HG03575 (cell line): ENCODE measurements at regions not wholly inside any gene's neighbourhood (a gene's known extent, or its start where the extent isn't known, plus 50 kb on each side); places are given as distances from the start of the nearest gene placed in this dataset.
"Not testable (repeated sequence)": the region's sequence is repeated elsewhere in the genome, so short reads cannot be mapped to it uniquely, and the experiment has no call there.

Source experiments
- ATAC-seq: cut with Tn5 transposase; IDR thresholded peaks from one replicate; pipeline ENCODE4 v1.9.1; 2021; ENCODE audit not compliant: unreplicated experiment, insufficient number of reproducible peaks, low FRiP score; ENCODE audit errors: extremely low read depth

- no peak for ATAC-seq
These were observed 339.7 kb upstream of the SULF2 start for GRCh38 chr20:48124960-48125359.

- ATAC-seq: no peak
These were observed 339.0 kb upstream of the SULF2 start for GRCh38 chr20:48124181-48124782.

- ATAC-seq: no peak
These were observed 334.8 kb upstream of the SULF2 start for GRCh38 chr20:48120120-48120519.

GRCh38 chr20:48119389-48119788 lies 334.1 kb upstream of the SULF2 start:
- ATAC-seq: not testable (repeated sequence)

DNA sequence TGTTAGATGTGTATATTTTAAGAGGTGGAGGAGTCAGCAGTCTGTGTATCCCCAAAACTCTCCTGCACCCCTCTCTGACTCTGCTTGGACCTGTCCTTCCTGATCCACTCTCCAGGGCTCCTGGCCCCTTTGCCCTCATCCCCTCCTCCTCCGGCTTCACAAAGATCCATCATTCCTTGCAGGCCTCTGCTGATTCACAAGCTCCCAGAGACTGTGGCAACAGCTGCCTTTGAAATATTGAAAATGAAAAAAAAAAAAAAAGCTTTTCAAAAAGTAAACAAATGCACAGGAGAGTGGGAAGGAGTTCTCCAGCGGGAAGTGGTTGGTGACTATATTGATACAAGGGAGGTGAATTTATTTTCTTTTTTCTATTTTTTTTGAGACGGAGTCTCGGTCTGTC lies 330.2 kb upstream of the SULF2 start:
- ATAC-seq: no peak

- no peak for ATAC-seq
These were observed 322.3 kb upstream of the SULF2 start for GRCh38 chr20:48107560-48107959.

DNA sequence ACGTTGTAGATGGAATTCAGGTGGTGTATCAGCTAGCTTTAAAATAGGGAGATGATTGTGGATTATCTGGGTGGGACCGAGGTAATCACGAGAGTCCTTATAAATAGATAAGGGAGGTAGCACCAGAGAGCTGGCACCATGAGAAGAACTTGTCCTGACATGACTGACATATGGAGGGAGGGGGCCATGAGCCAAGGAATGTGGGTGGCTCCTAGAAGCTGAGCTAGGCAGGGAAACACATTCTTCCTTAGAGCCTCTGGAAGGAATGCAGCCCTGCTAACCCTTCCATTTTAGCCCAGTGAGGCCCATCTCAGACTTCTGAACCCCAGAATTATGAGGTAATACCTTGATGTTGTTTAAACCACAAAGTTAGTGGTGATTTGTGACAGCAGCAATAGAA lies 321.1 kb upstream of the SULF2 start:
- ATAC-seq: no peak

GRCh38 chr20:48105526-48105925 lies 320.2 kb upstream of the SULF2 start:
- no peak for ATAC-seq

GRCh38 chr20:48102931-48103660 lies 317.8 kb upstream of the SULF2 start:
- no peak for ATAC-seq

DNA sequence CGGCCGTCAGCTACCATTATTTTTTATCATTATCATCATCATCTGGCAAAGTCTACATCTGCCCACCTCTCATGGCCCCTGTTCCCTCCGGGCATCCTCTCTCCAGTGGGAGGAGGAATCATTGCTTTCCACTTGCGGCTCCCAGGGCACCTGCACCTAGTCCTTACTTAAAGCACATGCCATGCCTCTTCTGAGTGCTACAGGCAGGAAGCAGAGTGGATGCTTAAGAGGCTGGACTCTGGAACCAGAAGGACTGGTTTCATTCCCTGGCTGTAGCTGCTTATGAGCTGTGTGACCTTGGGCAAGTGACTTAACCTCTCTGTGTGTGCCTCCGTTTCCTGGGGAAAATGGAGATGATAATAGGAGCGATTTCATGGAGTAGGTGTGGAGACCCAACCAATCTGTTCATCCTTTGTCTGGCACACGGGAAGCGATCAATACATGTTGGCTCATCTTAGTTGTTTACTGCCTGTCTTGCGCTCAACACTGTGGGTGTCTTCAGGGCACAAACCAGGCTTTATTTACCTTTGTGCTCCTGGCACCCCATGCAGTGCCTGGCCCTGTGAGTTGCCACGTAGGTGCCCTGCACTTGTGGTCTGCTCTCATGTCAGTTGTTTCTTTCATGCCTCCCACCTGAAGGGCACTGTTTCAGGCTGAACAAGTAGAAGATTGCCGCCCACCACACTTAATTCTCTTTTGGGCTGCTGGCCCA lies 317.0 kb upstream of the SULF2 start:
- ATAC-seq: no peak

DNA sequence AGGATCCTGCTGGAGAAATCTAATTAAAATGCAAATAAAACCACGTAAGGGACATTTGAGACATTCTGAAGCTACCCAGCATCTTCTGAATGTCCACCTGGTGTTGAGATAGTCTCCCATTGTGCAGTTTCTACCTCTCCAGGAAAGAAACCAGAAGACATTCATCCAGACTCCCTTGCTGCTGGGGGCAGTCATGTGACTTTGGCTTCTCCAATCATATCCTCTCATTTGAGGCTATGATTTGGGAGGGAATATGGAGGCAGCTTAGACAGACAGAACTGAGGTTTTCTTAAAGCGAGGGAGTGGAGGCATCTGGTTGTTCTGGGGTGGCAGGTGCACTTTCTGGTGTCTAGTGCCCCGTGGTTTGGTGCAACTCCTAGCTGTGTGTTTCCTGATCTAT lies 315.2 kb upstream of the SULF2 start:
- no peak for ATAC-seq

DNA sequence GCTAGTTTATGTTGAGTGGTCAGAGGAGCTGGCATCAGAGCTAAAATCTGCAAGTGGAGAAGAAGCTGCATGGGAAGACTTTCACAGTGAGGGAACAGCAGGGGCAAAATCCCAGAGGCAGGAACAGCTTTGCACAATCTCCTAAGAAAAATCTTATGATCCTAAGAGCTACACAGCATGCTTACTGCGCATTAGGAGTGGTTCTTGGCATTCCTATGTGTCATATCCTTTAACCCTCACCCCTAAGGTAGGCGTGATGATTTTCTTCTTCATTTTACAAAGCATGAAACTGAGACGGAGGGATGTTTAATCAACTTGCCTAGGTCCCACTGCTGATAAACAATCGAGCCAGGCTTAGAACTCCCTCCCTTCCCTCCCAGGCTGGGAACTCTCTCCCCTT lies 313.6 kb upstream of the SULF2 start:
- ATAC-seq: no peak

DNA sequence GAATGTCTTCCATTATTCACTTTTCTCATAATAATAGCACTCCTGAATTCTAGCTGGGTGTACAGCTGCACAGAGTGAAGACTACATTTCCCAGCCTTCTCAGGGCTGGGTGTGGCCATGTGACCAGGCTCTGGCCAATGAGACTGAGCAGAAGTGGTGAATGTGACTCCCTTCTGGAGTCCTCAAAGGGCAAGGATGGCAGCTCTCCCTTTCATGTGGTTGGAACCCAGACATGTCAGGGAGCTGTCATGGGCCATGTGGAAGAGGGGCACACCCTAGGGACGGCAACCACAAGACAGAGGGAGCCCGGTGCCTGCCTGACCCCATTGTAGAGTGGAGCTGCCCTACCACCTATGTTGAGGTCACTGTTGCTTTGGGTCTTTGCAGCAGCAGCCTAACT lies 312.8 kb upstream of the SULF2 start:
- ATAC-seq: no peak

DNA sequence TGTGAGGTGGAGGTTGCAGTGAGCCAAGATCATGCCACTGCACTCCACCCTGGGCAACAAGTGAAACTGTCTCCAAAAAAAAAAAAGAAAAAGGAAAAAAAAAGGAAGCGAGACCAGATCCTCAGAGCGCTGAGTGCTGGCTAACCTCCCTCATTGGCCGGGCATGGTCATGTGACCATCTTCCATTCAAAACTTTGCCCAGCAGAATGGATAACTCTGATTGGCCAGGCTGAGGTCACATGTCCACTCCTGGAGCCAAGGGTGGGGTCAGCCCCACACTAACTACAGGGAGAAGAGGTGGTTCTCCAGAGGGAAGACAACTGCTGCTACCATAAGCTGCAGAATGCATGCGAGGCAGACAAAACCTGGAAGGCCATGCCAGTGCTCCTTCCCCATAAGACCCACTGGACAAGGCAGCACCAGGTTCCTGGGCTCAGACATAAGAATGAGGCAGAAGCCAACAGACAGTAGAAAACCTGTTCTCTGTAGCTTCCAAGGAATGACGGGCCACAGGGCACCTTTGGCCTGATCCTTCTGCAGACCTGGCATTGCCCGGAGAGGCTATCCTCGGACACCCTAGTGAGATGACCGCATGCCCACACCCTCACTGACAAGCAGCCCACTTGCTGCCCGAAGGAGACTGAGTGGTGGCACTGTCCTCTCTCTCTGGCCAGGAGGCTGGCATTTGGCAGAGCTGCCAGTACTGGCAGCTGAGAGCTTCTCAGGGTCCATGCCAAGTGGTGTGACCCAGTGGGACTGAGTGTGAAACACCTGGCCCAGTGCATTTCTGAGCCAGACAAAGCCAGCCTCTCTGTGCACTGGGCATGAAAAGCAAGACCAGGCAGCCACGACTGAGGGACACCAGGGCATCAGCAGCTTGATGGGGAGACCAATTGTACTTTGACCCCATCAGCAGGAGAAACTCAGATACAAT lies 311.9 kb upstream of the SULF2 start:
- ATAC-seq: no peak

- ATAC-seq: no peak
These were observed 311.1 kb upstream of the SULF2 start for GRCh38 chr20:48096212-48096875.

DNA sequence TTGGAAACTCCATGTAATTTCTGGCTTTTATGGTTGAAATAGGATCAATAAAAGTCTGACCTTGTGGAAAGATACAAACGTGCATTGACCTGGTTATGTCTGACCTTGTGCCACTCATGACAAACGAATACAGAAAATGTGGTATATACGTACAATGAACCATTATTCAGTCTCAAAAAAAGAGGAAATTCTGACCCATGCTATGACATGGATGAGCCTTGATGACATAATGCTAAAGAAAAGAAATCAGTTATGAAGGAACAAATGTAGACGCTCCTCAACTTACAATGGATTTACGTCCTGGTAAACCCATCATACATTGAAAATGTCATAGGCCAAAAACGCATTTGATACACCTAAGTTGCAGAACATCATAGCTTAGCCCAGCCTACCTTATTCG lies 309.7 kb upstream of the SULF2 start:
- ATAC-seq: no peak

DNA sequence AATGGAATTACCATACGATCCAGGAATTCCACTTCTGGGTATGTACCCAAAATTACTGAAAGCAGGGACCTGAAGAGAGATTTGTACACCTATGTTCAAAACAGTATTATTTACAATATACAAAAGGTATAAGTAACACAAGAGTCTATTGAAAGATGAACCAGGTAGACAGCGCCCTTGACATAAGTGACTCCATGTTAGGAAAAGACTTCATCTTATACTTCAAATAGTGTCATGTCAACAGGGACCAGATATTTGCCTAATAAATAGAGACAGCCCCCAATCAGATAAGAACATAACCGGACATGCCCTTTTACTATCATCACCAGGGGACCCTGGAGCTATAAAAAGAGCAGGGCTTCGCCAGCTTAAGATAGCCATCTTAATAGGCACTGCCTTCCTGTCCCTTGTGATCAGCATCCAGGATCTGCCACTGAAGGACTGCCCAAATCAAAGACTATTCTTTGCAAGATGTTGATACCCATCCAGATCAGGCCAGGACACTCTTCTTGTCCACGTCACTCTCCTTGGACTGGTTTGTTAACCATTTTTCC lies 309.0 kb upstream of the SULF2 start:
- no peak for ATAC-seq

DNA sequence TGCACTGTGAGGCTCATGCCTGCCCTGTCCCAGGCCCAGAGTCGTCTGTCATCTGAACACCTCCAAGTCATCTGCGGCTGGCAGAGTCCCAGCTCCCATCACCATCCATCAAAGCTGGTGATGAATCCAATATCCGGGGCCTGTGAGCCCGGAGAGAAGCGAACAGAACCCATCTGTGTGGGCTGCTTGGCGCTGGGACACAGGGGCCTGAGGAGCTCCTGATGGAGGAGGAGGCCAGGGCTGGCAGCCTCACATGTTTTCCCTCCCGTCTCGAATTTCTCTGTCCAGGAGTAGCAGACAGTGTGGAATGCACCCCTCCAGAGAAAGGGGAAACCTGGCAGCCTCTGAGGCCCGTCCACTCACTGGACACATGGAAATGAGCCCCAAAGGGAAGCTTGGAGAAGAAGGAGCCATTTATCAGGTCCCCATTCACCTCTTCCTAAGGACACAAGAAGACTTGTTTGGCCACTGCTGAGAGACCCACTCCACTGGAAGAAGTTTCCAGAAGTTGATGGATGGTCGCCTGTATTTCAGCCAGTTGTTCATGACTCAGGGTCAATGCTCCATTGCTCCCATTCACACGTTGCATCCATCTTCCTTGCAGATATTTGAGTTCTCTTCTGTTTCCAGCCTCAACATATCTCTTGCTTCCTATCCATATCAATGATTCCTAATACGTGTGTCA lies 307.5 kb upstream of the SULF2 start:
- no peak for ATAC-seq
